ENCODE measurements at regions not wholly inside any gene's neighbourhood (a gene's known extent, or its start where the extent isn't known, plus 50 kb on each side); places are given as distances from the start of the nearest gene placed in this dataset.
"Not testable (repeated sequence)": the region's sequence is repeated elsewhere in the genome, so short reads cannot be mapped to it uniquely, and the experiment has no call there.

DNA sequence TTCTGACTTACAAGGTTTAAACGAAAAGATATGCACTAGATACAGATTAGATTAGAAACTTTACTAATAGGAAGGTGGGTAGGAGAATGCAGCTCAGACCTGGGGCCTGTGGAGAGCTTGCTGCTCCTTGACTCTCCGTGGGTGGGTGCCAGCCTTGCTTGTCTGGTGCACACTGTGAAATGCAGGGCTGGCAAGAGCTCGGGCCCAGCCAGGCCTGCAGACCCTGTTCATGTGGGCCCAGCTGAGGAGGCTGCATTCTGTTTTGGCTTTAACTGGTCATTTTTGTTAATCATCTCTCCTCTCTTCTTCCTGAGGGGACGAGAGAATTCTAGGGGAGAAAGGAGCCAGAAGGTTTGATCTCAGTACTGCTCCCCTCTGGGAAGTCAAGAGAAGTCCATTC is 325.4 kb downstream of the QKI start:
- DNase-seq (ENCODE audit: low spot score), result no peak

DNA sequence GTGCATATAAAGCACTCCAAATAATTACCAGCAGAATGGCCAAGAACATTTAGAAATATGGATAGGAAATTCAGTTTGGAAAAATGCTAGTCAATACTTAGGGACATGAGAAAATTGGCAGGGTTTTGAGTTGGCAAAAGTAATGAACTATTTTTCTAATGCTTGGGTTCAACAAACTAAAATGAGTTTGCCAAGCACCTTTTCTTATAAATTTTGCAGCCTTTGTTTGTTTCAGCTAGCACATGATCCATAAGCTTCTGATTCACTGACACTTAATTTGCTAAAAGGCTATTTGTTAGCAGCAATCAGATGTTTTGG is 324.8 kb downstream of the QKI start:
- no peak for DNase-seq (ENCODE audit: low spot score)

DNA sequence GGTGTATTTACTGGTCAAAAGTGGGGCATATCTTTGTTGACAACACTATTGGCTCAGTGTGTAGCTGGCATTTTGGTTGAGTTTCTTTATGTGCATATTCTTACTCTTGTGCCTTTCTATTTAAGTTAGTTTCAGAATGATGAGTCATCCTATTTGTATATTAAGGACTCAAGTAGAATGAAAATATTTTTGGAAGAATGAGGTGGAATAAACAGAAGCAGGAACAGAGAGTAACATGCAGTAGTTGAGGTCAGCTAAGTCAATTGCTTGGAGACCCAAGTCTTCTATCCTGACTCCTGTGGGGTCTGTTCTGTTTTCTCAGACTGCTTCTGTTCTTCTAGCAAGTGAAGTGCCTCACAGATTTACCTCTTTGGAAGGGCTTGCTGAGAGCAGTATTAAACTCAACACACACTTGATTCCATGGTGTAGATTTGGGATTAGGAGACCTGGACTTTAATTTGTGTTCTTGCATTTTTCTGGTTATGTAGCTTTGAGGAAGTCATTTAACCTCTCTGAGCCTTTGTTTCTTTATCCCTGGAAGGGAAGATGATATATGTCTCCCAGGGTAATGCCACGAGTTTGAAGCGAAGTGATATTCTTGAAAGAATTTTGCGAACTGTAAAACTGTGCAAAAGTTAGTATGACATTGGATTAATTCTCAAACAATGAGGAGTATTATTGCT is 324.3 kb downstream of the QKI start:
- no peak for DNase-seq (ENCODE audit: low spot score)

- DNase-seq (ENCODE audit: low spot score), result no peak
These were observed 323.8 kb downstream of the QKI start for GRCh38 chr6:163738304-163738703.

GRCh38 chr6:163735076-163735475 is 320.6 kb downstream of the QKI start:
- no peak for DNase-seq (ENCODE audit: low spot score)

- DNase-seq (ENCODE audit: low spot score), result no peak
These were observed 318.5 kb downstream of the QKI start for GRCh38 chr6:163733061-163733460.

DNA sequence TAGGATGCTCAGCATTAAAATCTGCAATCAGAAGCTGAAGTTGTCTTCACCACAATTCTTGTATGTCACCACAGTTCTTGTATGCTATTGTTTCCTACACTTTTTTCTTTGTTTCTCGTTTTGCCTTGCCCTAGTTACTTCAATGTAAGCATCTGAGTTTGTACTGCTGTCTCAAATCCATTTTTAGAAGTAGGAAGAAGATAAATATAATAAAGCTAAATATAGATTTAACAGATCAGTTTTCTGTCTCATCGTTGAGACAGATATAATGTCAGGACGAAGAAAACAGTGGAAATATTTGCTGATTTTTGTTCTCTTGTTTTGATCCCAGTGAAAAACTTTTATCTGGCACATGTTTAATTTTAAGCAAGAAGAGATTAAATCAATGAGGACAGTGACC is 318.0 kb downstream of the QKI start:
- DNase-seq (ENCODE audit: low spot score), result no peak

- not testable (repeated sequence) for DNase-seq (ENCODE audit: low spot score)
These were observed 317.5 kb downstream of the QKI start for GRCh38 chr6:163732014-163732351.

DNA sequence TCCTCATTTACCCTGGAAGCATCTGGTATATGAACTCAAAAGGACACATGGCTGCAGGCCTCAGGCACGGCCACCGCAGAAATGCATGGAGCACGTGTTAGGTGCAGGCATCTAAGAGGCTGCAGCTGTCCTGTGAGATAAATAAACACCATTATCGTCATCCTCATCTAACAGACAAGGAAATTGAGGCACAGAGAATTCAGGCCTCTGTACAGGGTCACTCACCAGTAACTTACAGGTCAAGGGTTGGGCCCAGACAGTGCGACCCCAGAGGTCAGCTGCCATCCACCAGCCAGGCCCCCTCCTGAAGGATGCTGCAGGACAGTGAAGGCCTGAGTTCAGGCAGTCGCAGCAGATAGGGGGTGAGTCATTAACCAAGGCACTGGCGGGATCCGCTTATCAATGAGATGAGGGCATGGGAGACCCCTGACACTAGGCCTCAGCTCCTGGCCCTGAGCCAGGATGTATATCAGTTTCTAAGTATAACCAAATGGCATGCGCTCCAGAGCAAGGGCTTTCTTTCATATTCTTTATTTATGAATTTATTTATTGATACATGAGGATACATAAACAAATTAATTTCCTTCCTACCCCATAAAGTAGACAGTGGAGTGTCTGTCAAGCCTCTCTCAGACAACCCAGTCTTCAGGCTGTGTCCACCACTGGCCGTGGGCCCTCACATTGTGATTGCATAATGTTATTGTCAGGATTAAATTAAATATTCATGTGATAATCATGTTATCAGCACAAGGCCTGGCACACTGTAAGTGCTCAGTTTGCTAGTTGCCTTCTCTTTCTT is 316.9 kb downstream of the QKI start:
- no peak for DNase-seq (ENCODE audit: low spot score)

DNA sequence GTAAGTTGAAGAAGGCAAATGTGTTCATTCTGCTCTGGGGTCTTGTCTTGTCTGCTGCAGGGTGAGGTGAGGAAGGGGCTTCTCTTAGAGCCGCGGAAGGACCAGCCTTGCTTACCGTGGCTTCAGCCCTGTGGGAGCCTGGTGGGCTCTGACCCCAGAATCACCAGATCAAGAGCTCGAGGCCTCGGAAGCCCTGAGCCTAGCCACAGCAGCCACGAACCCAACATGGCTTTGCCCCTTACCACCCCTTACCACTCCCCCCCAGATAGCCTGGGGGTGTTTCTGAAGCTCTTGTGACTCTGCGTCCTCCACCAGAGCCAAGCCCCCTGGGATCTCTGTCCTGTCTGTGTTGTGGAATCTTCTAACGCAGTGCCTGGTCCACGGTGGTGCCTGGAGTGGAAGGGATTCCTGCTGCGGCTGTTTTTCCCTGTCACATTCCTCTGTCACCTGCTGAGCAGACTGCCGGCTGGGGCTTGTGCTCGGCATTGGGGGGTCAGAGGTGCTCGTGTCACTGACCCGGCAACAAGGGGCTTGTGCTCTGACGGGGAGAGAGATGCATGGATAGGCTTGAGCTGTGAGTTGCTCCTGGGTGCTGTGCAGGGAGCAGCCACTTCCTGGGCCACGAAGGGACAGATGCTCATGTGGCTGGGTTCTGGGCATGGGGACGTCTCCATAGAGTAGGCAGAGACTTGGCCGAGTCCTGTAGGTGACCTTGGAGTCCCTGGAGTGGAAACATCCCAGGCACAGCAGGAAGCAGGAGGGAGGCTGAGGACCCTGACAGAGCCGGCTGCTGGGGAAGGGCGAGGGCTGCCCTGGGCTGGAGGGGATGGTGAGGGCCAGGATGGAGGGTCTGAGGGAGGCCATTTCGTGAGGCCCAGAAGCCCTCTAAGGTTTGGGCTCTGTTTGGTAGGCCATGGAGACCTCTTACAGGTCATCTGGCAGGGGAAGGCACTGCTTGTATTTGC is 316.0 kb downstream of the QKI start:
- no peak for DNase-seq (ENCODE audit: low spot score)

DNA sequence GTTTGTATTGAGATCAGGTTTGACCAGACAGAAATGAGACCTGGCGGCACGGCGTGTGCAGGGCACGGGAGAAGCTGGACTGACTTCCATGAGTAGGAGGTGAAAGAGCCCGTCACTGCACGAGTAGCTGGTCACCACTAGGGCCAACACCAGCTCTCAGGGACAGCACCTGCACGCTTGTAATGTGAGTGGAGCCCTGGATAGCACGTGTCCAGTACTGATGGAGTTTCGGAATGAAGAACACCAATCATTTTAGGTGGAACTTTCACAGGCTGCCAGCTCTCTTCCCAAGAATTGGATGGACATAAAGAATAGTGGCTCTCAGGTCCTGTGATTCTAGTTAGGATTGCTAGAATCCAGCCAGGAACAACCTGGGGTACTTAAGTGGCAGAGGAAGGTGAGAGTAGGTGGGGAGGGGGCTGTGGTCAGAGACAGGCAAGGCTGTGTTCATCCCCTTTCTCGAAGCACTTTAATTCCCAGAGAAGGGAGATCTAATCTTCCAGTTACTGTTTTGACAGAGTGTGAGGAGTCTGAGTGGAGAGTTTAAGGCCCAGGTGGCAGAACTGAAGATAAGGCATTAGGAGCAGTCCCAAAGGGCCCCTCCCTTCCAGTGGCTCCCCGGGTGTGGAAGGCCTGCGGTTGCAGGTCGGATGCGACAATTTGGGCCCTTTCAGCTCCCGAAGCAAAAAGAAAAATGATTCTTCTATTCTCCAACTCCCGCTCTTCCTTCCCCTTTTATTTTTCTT is 314.8 kb downstream of the QKI start:
- no peak for DNase-seq (ENCODE audit: low spot score)

DNA sequence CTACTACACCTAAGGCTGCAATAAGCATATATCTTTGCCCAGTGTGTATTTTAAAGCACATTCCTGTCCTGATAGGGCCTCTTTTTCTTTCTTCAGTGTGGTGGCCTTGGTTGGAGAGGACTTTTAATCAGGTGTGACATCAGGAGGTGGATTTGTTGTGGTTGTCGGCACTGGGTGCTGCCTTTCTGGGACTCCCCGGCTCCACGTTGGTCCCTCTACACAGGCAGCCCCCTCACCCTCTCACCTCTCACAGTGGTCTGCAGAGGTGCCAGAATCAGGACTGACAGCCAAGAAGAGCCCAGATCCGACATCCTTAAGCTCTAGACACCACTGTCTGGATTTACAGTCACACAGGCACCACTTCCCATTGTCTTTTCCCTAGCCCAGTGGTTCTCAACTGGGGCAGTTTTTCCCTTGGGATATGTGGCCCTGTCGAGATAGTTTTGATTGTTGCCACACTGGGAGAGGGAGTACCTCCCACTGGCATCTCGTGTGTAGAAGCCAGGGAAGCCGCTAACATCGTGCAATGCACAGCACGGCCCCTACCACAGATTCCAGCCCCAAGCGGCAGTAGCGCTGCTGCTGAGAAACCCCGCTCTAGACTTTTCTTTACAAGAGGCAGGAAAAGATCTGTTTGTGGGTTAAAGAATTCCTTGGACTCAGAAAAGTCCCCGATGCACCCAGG is 314.1 kb downstream of the QKI start:
- no peak for DNase-seq (ENCODE audit: low spot score)

GRCh38 chr6:163726037-163726695 is 311.6 kb downstream of the QKI start:
- no peak for DNase-seq (ENCODE audit: low spot score)

- no peak for DNase-seq (ENCODE audit: low spot score)
These were observed 310.8 kb downstream of the QKI start for GRCh38 chr6:163725008-163725941.

DNA sequence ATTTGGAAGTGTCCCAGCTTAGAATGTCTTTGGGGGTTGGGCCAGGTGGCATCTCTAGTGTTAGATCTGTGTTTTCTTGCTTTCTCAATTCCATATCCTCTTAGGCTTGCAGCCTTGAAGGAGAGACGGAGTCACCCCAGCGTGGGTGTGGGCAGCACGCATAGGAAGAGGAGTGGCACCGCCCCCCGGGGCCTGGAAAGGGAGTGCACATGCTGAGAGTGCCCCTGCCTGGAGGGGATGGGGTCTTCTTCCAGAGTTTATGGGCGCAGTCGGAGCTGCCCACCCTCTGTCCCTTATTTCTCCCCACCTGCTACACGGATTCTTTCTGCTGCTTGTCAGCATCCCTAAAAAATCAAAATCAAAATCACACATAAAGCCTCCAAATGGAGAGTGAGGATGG is 309.7 kb downstream of the QKI start:
- DNase-seq (ENCODE audit: low spot score), result no peak

GRCh38 chr6:163723759-163724158 is 309.2 kb downstream of the QKI start:
- no peak for DNase-seq (ENCODE audit: low spot score)

DNA sequence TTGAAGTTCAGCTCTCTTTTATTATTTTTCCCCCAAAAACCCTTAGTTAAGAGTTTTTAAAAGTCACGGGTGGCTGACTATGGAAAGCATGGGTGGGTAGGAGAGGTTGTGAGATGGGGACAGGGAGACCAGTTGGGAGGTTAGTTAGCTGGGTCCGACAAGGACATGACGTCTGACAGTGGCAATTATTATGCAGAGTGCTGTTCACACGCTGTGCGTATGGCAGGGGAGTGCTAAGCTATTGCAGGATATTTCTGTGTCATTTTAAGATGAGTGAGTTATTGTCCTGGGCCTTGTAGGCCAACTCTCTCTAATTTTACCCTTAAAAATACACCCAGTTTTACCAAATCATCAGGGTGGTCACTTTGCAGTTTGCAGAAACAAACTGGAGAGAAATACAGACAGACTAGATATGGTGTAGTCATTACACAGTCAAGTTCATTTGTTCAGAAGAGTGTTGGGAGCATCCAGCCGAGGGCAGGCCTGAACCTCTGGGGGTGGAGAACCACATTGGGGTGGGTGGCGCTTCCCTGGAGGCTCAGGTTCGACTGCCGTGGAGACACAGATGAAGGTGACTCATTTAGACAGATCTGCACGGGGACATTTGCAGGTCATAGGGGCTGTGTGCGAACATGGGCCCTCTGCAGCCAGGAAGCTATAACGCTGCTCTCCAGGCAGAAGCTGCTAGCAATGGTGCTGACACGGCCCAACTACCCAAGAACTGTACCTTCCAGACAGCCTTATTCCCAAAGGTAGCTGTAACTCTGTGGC is 307.6 kb downstream of the QKI start:
- no peak for DNase-seq (ENCODE audit: low spot score)

GRCh38 chr6:163721435-163721834 is 306.9 kb downstream of the QKI start:
- no peak for DNase-seq (ENCODE audit: low spot score)

Measured in COLO829 (cell line).